ENCODE measurements at regions not wholly inside any gene's neighbourhood (a gene's known extent, or its start where the extent isn't known, plus 50 kb on each side); places are given as distances from the start of the nearest gene placed in this dataset.

DNA sequence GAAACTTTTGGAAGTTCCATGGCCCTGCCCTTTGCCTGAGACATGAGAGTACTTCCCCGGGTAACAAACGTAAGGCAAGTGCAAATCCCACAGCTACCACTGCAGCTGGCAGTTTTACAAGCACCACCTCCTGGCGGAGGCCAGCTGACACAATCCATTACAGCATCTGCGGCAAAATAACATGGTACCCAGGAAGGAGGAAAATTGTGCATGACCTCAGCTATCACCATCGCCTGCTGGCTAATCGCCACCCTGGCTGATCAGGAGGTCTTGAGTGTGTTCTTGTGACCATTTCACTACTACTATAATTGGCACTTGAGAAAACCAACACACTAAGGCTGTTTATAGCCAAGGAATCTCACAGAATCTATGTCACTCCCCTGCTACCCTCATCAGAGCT, 71.7 kb upstream of the SERPINE2 start:
- H3K4me3 ChIP-seq (ENCODE audit: low read depth, low read length), result no peak overlapping the region
- no peak for DNase-seq (ENCODE audit: low read depth)
- TF ChIP-seq CTCF (conservative IDR thresholded peaks at IDR 0.05; ENCODE audit: low read depth, low read length), result no peak

DNA sequence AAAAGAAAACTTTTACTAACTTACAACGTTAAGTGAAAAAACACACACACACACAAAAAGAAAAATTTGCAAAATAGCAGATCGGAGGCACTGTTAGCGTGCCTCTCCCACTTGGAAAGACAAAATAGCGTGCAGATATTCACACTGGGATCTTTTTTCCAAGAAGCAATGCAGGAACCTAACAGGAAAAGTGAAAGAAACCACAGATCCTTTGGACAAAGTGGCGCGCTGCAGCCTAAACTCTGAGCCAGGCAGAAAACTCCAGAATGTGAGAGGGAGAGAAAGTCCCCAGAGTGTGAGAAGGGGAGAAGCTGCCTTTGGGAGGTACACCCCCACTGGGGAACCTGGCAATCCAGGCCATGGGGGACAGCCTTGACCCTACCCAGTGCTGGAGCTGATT, 70.7 kb upstream of the SERPINE2 start:
- TF ChIP-seq CTCF (conservative IDR thresholded peaks at IDR 0.05; ENCODE audit: low read depth, low read length), result no peak
- H3K4me3 ChIP-seq (ENCODE audit: low read depth, low read length), result no peak overlapping the region
- no peak for DNase-seq (ENCODE audit: low read depth)

DNA sequence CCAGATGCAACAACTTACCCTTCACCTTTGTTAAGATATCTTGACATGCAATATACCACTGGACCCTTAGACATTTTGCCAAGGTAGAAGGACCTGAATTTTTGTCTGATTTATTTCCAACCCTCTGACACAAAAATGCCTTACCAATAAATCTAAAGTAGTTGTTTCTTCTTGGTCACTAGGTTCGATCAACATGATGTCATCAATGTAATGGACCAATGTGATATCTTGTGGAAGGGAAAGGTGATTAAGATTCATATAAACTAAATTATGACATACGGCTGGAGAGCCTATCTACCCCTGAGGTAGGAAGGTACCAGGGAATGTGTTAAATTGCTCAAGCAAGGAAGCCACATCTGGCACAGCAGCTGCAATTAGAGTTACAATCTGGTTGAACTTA, 67.7 kb upstream of the SERPINE2 start:
- TF ChIP-seq CTCF (conservative IDR thresholded peaks at IDR 0.05; ENCODE audit: low read depth, low read length), result no peak
- no peak for DNase-seq (ENCODE audit: low read depth)
- no peak overlapping the region for H3K4me3 ChIP-seq (ENCODE audit: low read depth, low read length)

DNA sequence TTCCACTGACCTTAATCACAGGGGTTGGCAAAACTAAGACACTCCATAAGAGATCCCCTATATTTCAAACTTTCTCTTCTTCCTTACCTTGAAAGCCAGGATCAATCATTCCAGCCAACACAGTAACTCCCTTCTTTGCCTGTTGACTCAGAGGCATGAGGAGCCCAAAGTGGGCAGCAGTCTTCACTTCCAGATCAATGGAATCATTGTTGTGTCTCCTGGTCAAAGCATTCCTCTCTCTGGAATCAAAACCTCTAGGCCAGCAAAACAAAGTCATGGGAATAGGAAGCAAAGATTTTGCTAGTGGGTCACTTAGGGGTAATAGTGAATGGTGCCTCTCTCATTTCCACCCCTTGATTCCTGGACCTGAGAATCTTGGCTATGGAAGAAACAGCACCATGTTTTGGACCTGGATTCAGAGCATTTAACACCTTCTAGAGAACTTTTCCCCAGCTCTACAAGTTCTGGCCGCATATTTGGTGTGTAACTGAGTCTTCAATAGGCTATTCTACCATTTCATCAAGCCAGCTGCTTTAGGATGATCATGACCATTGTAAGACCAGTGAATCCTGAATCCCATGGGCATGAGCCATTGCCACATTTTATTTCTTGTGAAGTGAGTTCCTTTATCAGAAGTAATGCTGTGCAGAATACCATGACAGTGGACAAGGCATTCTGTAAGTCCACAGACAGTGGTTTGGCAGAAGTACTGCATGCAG, 65.7 kb upstream of the SERPINE2 start:
- H3K4me3 ChIP-seq (ENCODE audit: low read depth, low read length), result no peak overlapping the region
- no peak for DNase-seq (ENCODE audit: low read depth)
- no peak for TF ChIP-seq CTCF (conservative IDR thresholded peaks at IDR 0.05; ENCODE audit: low read depth, low read length)

DNA sequence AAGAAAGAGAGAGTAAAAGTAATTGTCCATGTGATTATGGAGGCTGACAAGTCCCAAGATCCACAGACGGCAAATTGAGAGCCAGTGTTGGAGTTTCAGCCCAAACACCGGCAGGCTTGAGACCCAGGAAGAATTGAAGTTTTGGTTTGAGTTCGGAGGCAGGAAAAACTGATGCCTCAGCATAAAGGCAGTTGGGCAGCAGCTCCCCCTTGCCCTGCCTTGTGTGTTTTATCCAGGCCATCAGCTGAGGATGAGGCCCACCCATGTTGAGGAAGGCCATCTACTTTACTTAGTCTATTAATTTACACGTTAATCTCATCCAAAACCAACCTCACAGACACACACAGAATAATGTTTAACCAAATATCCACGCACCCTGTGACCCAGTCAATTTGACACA, 64.6 kb upstream of the SERPINE2 start:
- H3K4me3 ChIP-seq (ENCODE audit: low read depth, low read length), result no peak overlapping the region
- TF ChIP-seq CTCF (conservative IDR thresholded peaks at IDR 0.05; ENCODE audit: low read depth, low read length), result no peak
- DNase-seq (ENCODE audit: low read depth), result no peak

DNA sequence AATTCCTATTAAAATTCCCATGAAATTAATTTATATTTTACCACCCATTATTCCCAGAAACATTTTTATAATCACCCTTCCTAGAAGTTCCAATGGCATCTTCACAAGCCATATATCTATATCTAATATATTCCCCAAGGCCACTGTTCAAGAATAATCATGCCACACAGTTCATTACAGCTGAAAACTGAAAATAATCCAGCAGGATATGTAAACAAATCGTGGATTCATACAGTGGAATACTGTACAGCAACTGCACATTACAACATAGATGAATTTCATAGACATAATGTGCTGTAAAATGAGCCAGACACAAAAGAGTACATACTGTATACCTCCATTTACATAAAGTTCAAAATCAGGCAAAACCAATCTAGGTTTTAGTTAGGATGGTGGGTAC, 63.9 kb upstream of the SERPINE2 start:
- no peak overlapping the region for H3K4me3 ChIP-seq (ENCODE audit: low read depth, low read length)
- TF ChIP-seq CTCF (conservative IDR thresholded peaks at IDR 0.05; ENCODE audit: low read depth, low read length), result no peak
- no peak for DNase-seq (ENCODE audit: low read depth)
